C4-2B (cell line): ENCODE measurements at regions not wholly inside any gene's neighbourhood (a gene's known extent, or its start where the extent isn't known, plus 50 kb on each side); places are given as distances from the start of the nearest gene placed in this dataset.

Experiments used
- ZFX ChIP-seq: fragments of 450-650 bp; IDR thresholded peaks from 2 replicates; pipeline ENCODE4 v1.6.1; 2017
- TF ChIP-seq, protein P1 (sequence below): fragments of 450-650 bp; conservative IDR thresholded peaks from 2 replicates; pipeline ENCODE4 v1.5.1; 2017; ENCODE audit warnings: mild to moderate bottlenecking

DNA sequence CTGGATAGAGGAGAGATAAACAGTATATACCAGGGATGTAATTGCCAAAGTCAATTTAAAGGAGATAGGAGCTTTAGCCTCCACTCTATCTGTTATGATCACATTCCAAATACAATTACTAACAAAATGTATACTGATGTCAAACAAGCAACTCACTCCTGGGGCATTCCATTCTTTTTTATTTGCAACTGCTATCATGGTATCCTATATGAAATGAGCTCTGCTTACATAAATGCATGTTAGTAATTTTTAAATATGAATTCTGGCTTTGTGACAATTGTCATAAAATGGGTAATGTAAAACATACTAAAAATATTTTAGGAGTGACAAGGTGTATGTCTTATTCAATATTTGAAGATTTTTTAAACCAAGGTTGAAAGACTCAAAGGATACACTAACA lies 751.1 kb downstream of the HACE1 start:
- TF ChIP-seq, protein P1, sequence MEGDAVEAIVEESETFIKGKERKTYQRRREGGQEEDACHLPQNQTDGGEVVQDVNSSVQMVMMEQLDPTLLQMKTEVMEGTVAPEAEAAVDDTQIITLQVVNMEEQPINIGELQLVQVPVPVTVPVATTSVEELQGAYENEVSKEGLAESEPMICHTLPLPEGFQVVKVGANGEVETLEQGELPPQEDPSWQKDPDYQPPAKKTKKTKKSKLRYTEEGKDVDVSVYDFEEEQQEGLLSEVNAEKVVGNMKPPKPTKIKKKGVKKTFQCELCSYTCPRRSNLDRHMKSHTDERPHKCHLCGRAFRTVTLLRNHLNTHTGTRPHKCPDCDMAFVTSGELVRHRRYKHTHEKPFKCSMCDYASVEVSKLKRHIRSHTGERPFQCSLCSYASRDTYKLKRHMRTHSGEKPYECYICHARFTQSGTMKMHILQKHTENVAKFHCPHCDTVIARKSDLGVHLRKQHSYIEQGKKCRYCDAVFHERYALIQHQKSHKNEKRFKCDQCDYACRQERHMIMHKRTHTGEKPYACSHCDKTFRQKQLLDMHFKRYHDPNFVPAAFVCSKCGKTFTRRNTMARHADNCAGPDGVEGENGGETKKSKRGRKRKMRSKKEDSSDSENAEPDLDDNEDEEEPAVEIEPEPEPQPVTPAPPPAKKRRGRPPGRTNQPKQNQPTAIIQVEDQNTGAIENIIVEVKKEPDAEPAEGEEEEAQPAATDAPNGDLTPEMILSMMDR, result no peak
- TF ChIP-seq ZFX, result no peak
